MM.1S (cell line): ENCODE measurements at regions not wholly inside any gene's neighbourhood (a gene's known extent, or its start where the extent isn't known, plus 50 kb on each side); places are given as distances from the start of the nearest gene placed in this dataset.

Source experiments
- DNase-seq: peaks from one replicate; pipeline ENCODE4 v3.0.0-alpha.2; 2015
- H2AFZ ChIP-seq: fragments of 300-600 bp; sonication (generic); 2 replicates; pipeline ENCODE4 v1.6.0; 2016; ENCODE audit warnings: antibody characterized with exemption, low read length
- H3F3A ChIP-seq: fragments of 300-600 bp; sonication (generic); 2 replicates; pipeline ENCODE4 v1.6.1; 2016; ENCODE audit warnings: mild to moderate bottlenecking, antibody characterized with exemption, low read length, moderate library complexity, mixed read lengths; ENCODE audit not compliant: insufficient read depth
- H3K27ac ChIP-seq: fragments of 300-600 bp; sonication (generic); 2 replicates; pipeline ENCODE4 v1.5.1; 2016; ENCODE audit warnings: mild to moderate bottlenecking, low read length
- H3K27me3 ChIP-seq: fragments of 300-600 bp; sonication (generic); replicated peaks from 2 replicates; pipeline ENCODE4 v1.6.0; 2016; ENCODE audit warnings: low read length; ENCODE audit not compliant: insufficient read depth
- H3K36me3 ChIP-seq: fragments of 300-600 bp; sonication (generic); replicated peaks from 2 replicates; pipeline ENCODE4 v1.6.1; 2016; ENCODE audit warnings: mild to moderate bottlenecking, low read length, mixed read lengths; ENCODE audit not compliant: insufficient read depth
- H3K4me1 ChIP-seq: fragments of 300-600 bp; sonication (generic); 2 replicates; pipeline ENCODE4 v1.6.1; 2016; ENCODE audit warnings: low read length, mixed read lengths
- H3K4me2 ChIP-seq: fragments of 300-600 bp; sonication (generic); 2 replicates; pipeline ENCODE4 v1.6.0; 2016; ENCODE audit warnings: low read depth, low read length
- H3K4me3 ChIP-seq: fragments of 300-600 bp; sonication (generic); 2 replicates; pipeline ENCODE4 v1.5.1; 2016; ENCODE audit warnings: low read length, mixed read lengths
- H3K79me2 ChIP-seq: fragments of 300-600 bp; sonication (generic); 2 replicates; pipeline ENCODE4 v1.6.1; 2016; ENCODE audit warnings: mixed run types, low read length, mixed read lengths
- H3K9ac ChIP-seq: fragments of 300-600 bp; sonication (generic); 2 replicates; pipeline ENCODE4 v1.6.1; 2016; ENCODE audit warnings: low read length, mixed read lengths
- H3K9me2 ChIP-seq: fragments of 300-600 bp; sonication (generic); replicated peaks from 2 replicates; pipeline ENCODE4 v1.6.1; 2016; ENCODE audit warnings: mild to moderate bottlenecking, low read length, mixed read lengths; ENCODE audit not compliant: insufficient read depth
- H3K9me3 ChIP-seq: fragments of 300-600 bp; sonication (generic); replicated peaks from 2 replicates; pipeline ENCODE4 v1.6.1; 2016; ENCODE audit warnings: mild to moderate bottlenecking, low read length, mixed read lengths; ENCODE audit not compliant: insufficient read depth
- H4K20me1 ChIP-seq: fragments of 300-600 bp; sonication (generic); 2 replicates; pipeline ENCODE4 v1.6.1; 2016; ENCODE audit warnings: mild to moderate bottlenecking, low read length, moderate library complexity, mixed read lengths; ENCODE audit not compliant: insufficient read depth
- CTCF ChIP-seq: fragments of 300-600 bp; sonication (generic); IDR thresholded peaks from 2 replicates; pipeline ENCODE4 v1.5.1; 2016; ENCODE audit warnings: antibody characterized with exemption, low read length, mixed read lengths
- EZH2 ChIP-seq: fragments of 300-600 bp; sonication (generic); optimal IDR thresholded peaks from 2 replicates; pipeline ENCODE3; 2017; ENCODE audit warnings: low read depth, mild to moderate bottlenecking, antibody characterized with exemption, low read length, mixed read lengths
- EZH2phosphoT487 ChIP-seq: fragments of 300-600 bp; sonication (generic); IDR thresholded peaks from 2 replicates; pipeline ENCODE4 v1.6.1; 2018; ENCODE audit warnings: antibody characterized with exemption, low read length

GRCh38 chr5:124179819-124180218 lies 566.6 kb downstream of the ZNF608 start:
- H4K20me1 ChIP-seq = no peaks in the 10 kb centered on the region
- H3K9me2 ChIP-seq = no peaks in the 10 kb centered on the region
- H3K27me3 ChIP-seq = peaks cover 43% of the 10 kb centered on the region
- DNase-seq = no peak
- H3K4me3 ChIP-seq = no peak overlapping the region
- peaks cover 4% of the 10 kb centered on the region for H3K4me1 ChIP-seq
- H3K4me2 ChIP-seq = no peak overlapping the region
- H3K36me3 ChIP-seq = no peaks in the 10 kb centered on the region
- peaks cover 9% of the 10 kb centered on the region for H3F3A ChIP-seq
- H3K27ac ChIP-seq = no peak overlapping the region
- no peaks in the 10 kb centered on the region for H3K79me2 ChIP-seq
- TF ChIP-seq CTCF (no peak), EZH2phosphoT487 (no peak), EZH2 (no peak)
- H3K9me3 ChIP-seq = no peaks in the 10 kb centered on the region
- H2AFZ ChIP-seq = no peak overlapping the region
- no peak overlapping the region for H3K9ac ChIP-seq

- Histone ChIP-seq H3K79me2 (no peaks in the 10 kb centered on the region), H2AFZ (no peak overlapping the region), H3K9me2 (no peaks in the 10 kb centered on the region), H3K27me3 (peaks cover 32% of the 10 kb centered on the region), H3K27ac (no peak overlapping the region), H3F3A (peaks cover 9% of the 10 kb centered on the region), H3K36me3 (no peaks in the 10 kb centered on the region), H3K9ac (no peak overlapping the region), H3K4me1 (peaks cover 4% of the 10 kb centered on the region), H3K4me2 (no peak overlapping the region), H3K9me3 (no peaks in the 10 kb centered on the region), H3K4me3 (no peak overlapping the region), H4K20me1 (no peaks in the 10 kb centered on the region)
- no peak for DNase-seq
- TF ChIP-seq CTCF (no peak), EZH2phosphoT487 (no peak), EZH2 (no peak)
These were observed 568.4 kb downstream of the ZNF608 start for GRCh38 chr5:124178050-124178449.

- Histone ChIP-seq H3K4me1 (no peaks in the 10 kb centered on the region), H3K79me2 (no peaks in the 10 kb centered on the region), H3K27ac (no peak overlapping the region), H3K9me3 (no peaks in the 10 kb centered on the region), H3K27me3 (peaks cover 32% of the 10 kb centered on the region), H3K36me3 (no peaks in the 10 kb centered on the region), H3K9ac (no peak overlapping the region), H3F3A (no peaks in the 10 kb centered on the region), H3K4me2 (no peak overlapping the region), H3K9me2 (no peaks in the 10 kb centered on the region), H4K20me1 (no peaks in the 10 kb centered on the region), H2AFZ (no peak overlapping the region), H3K4me3 (no peak overlapping the region)
- no peak for TF ChIP-seq CTCF
- no peak for TF ChIP-seq EZH2
- TF ChIP-seq EZH2phosphoT487 = no peak
- DNase-seq = no peak
These were observed 569.7 kb downstream of the ZNF608 start for GRCh38 chr5:124176692-124177091.
